Testis (tissue), 2 donors: ENCODE measurements at regions not wholly inside any gene's neighbourhood (a gene's known extent, or its start where the extent isn't known, plus 50 kb on each side); places are given as distances from the start of the nearest gene placed in this dataset.

Experiments
- DNase-seq: peaks from one replicate; pipeline ENCODE4 v3.0.0-alpha.2; 2019
- H3K27ac ChIP-seq, 2 donors: fragments of 200-600 bp; sonication (generic); one replicate each; pipeline ENCODE4 v1.5.1; 2019
- H3K27me3 ChIP-seq: fragments of 200-600 bp; sonication (generic); one replicate; pipeline ENCODE4 v1.5.1; 2019
- H3K36me3 ChIP-seq: fragments of 200-600 bp; sonication (generic); one replicate; pipeline ENCODE4 v1.5.1; 2017; ENCODE audit warnings: low read depth; ENCODE audit errors: missing control alignments
- H3K4me1 ChIP-seq: fragments of 200-600 bp; sonication (generic); one replicate; pipeline ENCODE4 v1.5.1; 2019
- H3K4me3 ChIP-seq, 2 donors: fragments of 200-600 bp; sonication (generic); one replicate each; pipeline ENCODE4 v1.5.1; 2017 to 2019
- H3K9me3 ChIP-seq: fragments of 200-600 bp; sonication (generic); one replicate; pipeline ENCODE4 v1.5.1; 2017
- CTCF ChIP-seq, 3 experiments: fragments of 450-650 bp in 2 of 3; fragments of 200-600 bp in 1 of 3; sonication (generic) in 1 of 3; IDR thresholded peaks; one replicate each; pipeline ENCODE4 v1.5.1; 2016 to 2019; ENCODE audit warnings: antibody characterized with exemption in 3 of 3, mild to moderate bottlenecking in 2 of 3, moderate library complexity in 1 of 3
- POLR2A ChIP-seq: fragments of 450-650 bp; IDR thresholded peaks from one replicate; pipeline ENCODE4 v1.6.1; 2017; ENCODE audit warnings: antibody characterized with exemption, mild to moderate bottlenecking, moderate library complexity
- WGBS, 2 donors: methylation state at CpG; one replicate each; pipeline ENCODE4 v1.1.5; 2018; 5-methylcytosine and 5-hydroxymethylcytosine counted together
- intact Hi-C: fragments of 100-400 bp; cut with DNase I; formaldehyde crosslinking; loops from one replicate; pipeline ENCODE4 v1.15.1; 2023; ENCODE audit warnings: low total_unique reads

- no peaks in the 10 kb centered on the region for H3K27me3 ChIP-seq
- H3K27ac ChIP-seq: no peak overlapping the region
- intact Hi-C loops: no loop called here
- H3K4me3 ChIP-seq: no peak overlapping the region
- no peaks in the 10 kb centered on the region for H3K36me3 ChIP-seq
- TF ChIP-seq POLR2A (no peak), CTCF (IDR thresholded peaks at IDR 0.05) (no peak)
- WGBS, 2 donors: 43 to 45% methylated on average over 8 of the region's 8 CpGs
- H3K9me3 ChIP-seq: no peaks in the 10 kb centered on the region
- no peak for DNase-seq
- no peaks in the 10 kb centered on the region for H3K4me1 ChIP-seq
These were observed 726.7 kb upstream of the NR2F2 start for GRCh38 chr15:95603802-95604201.

GRCh38 chr15:95604634-95605036 is 725.9 kb upstream of the NR2F2 start:
- Histone ChIP-seq H3K4me3 (no peak overlapping the region), H3K9me3 (no peaks in the 10 kb centered on the region), H3K36me3 (no peaks in the 10 kb centered on the region), H3K27ac (no peak overlapping the region), H3K27me3 (no peaks in the 10 kb centered on the region), H3K4me1 (no peaks in the 10 kb centered on the region)
- no peak for TF ChIP-seq POLR2A
- TF ChIP-seq CTCF (IDR thresholded peaks at IDR 0.05): no peak
- DNase-seq: no peak
- WGBS, 2 donors: 45 to 54% methylated on average over 1 of the region's 1 CpG
- intact Hi-C loops: no loop called here

DNA sequence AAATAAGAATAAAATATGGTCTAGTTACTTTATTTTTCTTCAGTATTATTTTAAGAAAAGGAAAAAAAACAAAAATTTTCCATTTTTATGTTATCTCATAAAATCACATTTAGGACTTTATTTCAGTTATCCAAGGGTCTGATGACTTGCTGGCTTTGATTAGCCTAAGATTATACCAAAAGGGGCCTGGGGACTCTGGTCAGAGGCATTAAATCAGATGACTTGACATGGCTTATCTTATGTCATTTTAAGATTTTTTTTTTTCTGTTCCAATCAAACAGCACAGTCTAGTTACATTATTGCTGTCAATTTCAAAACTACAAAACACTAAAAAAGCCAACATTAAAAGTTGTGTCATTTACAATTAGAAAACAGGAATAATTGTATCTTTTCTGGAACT is 725.4 kb upstream of the NR2F2 start:
- no peaks in the 10 kb centered on the region for H3K9me3 ChIP-seq
- no peaks in the 10 kb centered on the region for H3K27me3 ChIP-seq
- no peak overlapping the region for H3K4me3 ChIP-seq
- intact Hi-C loops: no loop called here
- H3K4me1 ChIP-seq: no peaks in the 10 kb centered on the region
- no peak for DNase-seq
- no peaks in the 10 kb centered on the region for H3K36me3 ChIP-seq
- no peak overlapping the region for H3K27ac ChIP-seq
- TF ChIP-seq CTCF (IDR thresholded peaks at IDR 0.05) (no peak), POLR2A (no peak)

- H3K27ac ChIP-seq: no peak overlapping the region
- TF ChIP-seq CTCF (IDR thresholded peaks at IDR 0.05) (no peak), POLR2A (no peak)
- no peak for DNase-seq
- no peaks in the 10 kb centered on the region for H3K4me1 ChIP-seq
- H3K27me3 ChIP-seq: no peaks in the 10 kb centered on the region
- WGBS, 2 donors: 93 to 95% methylated on average over 2 of the region's 2 CpGs
- no peaks in the 10 kb centered on the region for H3K9me3 ChIP-seq
- intact Hi-C loops: no loop called here
- no peaks in the 10 kb centered on the region for H3K36me3 ChIP-seq
- no peak overlapping the region for H3K4me3 ChIP-seq
These were observed 723.9 kb upstream of the NR2F2 start for GRCh38 chr15:95606551-95606950.

GRCh38 chr15:95608371-95608770 is 722.1 kb upstream of the NR2F2 start:
- WGBS, 2 donors: 85 to 88% methylated on average over 4 of the region's 4 CpGs
- no peaks in the 10 kb centered on the region for H3K4me1 ChIP-seq
- H3K9me3 ChIP-seq: no peaks in the 10 kb centered on the region
- no peak overlapping the region for H3K4me3 ChIP-seq
- DNase-seq: no peak
- intact Hi-C loops: no loop called here
- TF ChIP-seq CTCF (IDR thresholded peaks at IDR 0.05) (no peak), POLR2A (no peak)
- no peaks in the 10 kb centered on the region for H3K27me3 ChIP-seq
- H3K27ac ChIP-seq: no peak overlapping the region
- H3K36me3 ChIP-seq: no peaks in the 10 kb centered on the region
